ENCODE measurements at regions not wholly inside any gene's neighbourhood (a gene's known extent, or its start where the extent isn't known, plus 50 kb on each side); places are given as distances from the start of the nearest gene placed in this dataset.

- no peak overlapping the region for H3K4me3 ChIP-seq (ENCODE audit: low read depth, low read length)
- no peak for TF ChIP-seq CTCF (IDR thresholded peaks at IDR 0.05; ENCODE audit: insufficient read depth, low read depth, low read length)
- DNase-seq (ENCODE audit: low read depth) = no peak
Observed at GRCh38 chr12:60402996-60403395, 807.2 kb downstream of the SLC16A7 start.

GRCh38 chr12:60415351-60415750 lies 819.5 kb downstream of the SLC16A7 start:
- DNase-seq (ENCODE audit: low read depth) = peak; percentile 50
- H3K4me3 ChIP-seq (ENCODE audit: low read depth, low read length) = no peak overlapping the region
- TF ChIP-seq CTCF (IDR thresholded peaks at IDR 0.05; ENCODE audit: insufficient read depth, low read depth, low read length) = no peak

GRCh38 chr12:60419986-60420385 lies 824.2 kb downstream of the SLC16A7 start:
- H3K4me3 ChIP-seq (ENCODE audit: low read depth, low read length) = no peak overlapping the region
- no peak for TF ChIP-seq CTCF (IDR thresholded peaks at IDR 0.05; ENCODE audit: insufficient read depth, low read depth, low read length)
- DNase-seq (ENCODE audit: low read depth) = no peak

GRCh38 chr12:60421741-60422140 lies 825.9 kb downstream of the SLC16A7 start:
- TF ChIP-seq CTCF (IDR thresholded peaks at IDR 0.05; ENCODE audit: insufficient read depth, low read depth, low read length) = no peak
- no peak for DNase-seq (ENCODE audit: low read depth)
- no peak overlapping the region for H3K4me3 ChIP-seq (ENCODE audit: low read depth, low read length)

- no peak for DNase-seq (ENCODE audit: low read depth)
- no peak for TF ChIP-seq CTCF (IDR thresholded peaks at IDR 0.05; ENCODE audit: insufficient read depth, low read depth, low read length)
- H3K4me3 ChIP-seq (ENCODE audit: low read depth, low read length) = no peak overlapping the region
Observed at GRCh38 chr12:60437297-60437696, 841.5 kb downstream of the SLC16A7 start.

- no peak for TF ChIP-seq CTCF (IDR thresholded peaks at IDR 0.05; ENCODE audit: insufficient read depth, low read depth, low read length)
- DNase-seq (ENCODE audit: low read depth) = no peak
- H3K4me3 ChIP-seq (ENCODE audit: low read depth, low read length) = no peak overlapping the region
Observed at GRCh38 chr12:60441577-60441976, 845.7 kb downstream of the SLC16A7 start.

- no peak for TF ChIP-seq CTCF (IDR thresholded peaks at IDR 0.05; ENCODE audit: insufficient read depth, low read depth, low read length)
- no peak overlapping the region for H3K4me3 ChIP-seq (ENCODE audit: low read depth, low read length)
- DNase-seq (ENCODE audit: low read depth) = no peak
Observed at GRCh38 chr12:60451457-60451856, 855.6 kb downstream of the SLC16A7 start.
